ENCODE measurements at regions not wholly inside any gene's neighbourhood (a gene's known extent, or its start where the extent isn't known, plus 50 kb on each side); places are given as distances from the start of the nearest gene placed in this dataset.

DNA sequence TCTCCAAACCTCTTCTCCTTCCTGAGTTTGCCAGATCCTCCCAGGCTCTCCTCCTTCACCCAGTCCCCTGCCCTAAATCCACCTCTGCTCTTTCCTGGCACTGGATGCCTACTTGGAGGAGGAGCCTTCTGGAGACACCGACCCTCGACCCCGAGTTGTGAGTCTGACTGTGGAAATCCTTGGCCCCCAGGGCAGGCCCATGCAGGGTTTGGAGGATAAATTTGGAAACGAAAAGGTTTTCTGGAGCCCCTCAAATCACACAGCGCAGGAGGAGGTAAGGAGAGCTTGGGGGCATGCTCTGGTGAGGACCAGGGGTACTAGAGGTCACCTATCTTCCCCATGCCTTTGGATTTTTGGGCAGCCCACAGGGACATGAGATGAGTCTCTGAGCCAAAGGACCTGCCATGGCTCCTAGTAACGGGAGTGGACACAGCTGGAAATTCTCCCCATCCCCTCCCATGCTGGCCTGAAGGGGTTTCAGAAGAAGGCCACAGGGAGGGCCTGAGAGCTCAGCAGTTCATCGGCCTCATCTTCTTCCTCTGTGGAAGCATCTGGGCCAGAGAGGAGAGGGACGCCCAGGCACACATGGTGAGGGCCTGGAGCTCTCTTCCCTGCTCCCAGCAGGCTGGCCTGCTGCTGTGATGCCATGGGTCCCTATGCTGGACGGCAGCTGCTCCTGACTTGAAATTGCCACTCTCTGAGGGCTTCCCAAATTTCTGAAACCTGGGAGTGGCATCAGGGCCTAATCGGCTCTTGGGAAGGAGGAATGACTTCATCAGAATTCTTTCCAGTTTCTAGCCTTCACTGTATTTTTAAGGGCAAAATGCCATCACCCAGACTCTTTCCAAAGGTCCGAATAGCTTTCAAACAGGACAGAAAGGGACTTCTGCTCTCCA is 68.6 kb upstream of the ITGA11 start:
- POLR2A ChIA-PET (ENCODE audit: unreplicated experiment) = no interaction called here
- Histone ChIP-seq H3K4me3 (no peak overlapping the region), H3K27me3 (ENCODE audit: insufficient read depth, low read depth) (no peaks in the 10 kb centered on the region), H2AFZ (no peak overlapping the region), H3K27ac (no peak overlapping the region), H3K36me3 (ENCODE audit: low read depth) (no peaks in the 10 kb centered on the region), H3K79me2 (ENCODE audit: low read depth) (no peaks in the 10 kb centered on the region), H3K4me1 (replicated peaks; ENCODE audit: insufficient read depth) (no peaks in the 10 kb centered on the region), H3K4me2 (no peak overlapping the region), H3F3A (ENCODE audit: insufficient read depth, low read depth) (no peaks in the 10 kb centered on the region), H3K9me3 (ENCODE audit: insufficient read depth, low read depth) (no peaks in the 10 kb centered on the region), H3K9me2 (ENCODE audit: insufficient read depth) (no peaks in the 10 kb centered on the region), H4K20me1 (ENCODE audit: insufficient read depth) (no peaks in the 10 kb centered on the region)
- TF ChIP-seq CTCF (conservative IDR thresholded peaks at IDR 0.05) (no peak), EZH2 (IDR thresholded peaks at IDR 0.05; ENCODE audit: low read depth) (no peak)
- intact Hi-C loops (cut with micrococcal nuclease; ENCODE audit: unreplicated experiment) = no loop called here
- no peak for DNase-seq
- no TSS peak for BruUV-seq (replicated peaks)
- CTCF ChIA-PET = no interaction called here

- intact Hi-C loops (cut with micrococcal nuclease; ENCODE audit: unreplicated experiment) = no loop called here
- POLR2A ChIA-PET (ENCODE audit: unreplicated experiment) = no interaction called here
- Histone ChIP-seq H2AFZ (no peak overlapping the region), H3K4me3 (no peak overlapping the region), H3K27ac (no peak overlapping the region), H3F3A (ENCODE audit: insufficient read depth, low read depth) (no peaks in the 10 kb centered on the region), H3K9me2 (ENCODE audit: insufficient read depth) (no peaks in the 10 kb centered on the region), H3K4me1 (replicated peaks; ENCODE audit: insufficient read depth) (no peaks in the 10 kb centered on the region), H3K27me3 (ENCODE audit: insufficient read depth, low read depth) (no peaks in the 10 kb centered on the region), H3K79me2 (ENCODE audit: low read depth) (no peaks in the 10 kb centered on the region), H3K4me2 (no peak overlapping the region), H3K36me3 (ENCODE audit: low read depth) (no peaks in the 10 kb centered on the region), H3K9me3 (ENCODE audit: insufficient read depth, low read depth) (no peaks in the 10 kb centered on the region), H4K20me1 (ENCODE audit: insufficient read depth) (no peaks in the 10 kb centered on the region)
- no peak for DNase-seq
- CTCF ChIA-PET = no interaction called here
- BruUV-seq (replicated peaks) = no TSS peak
- no peak for TF ChIP-seq CTCF (conservative IDR thresholded peaks at IDR 0.05)
- TF ChIP-seq EZH2 (IDR thresholded peaks at IDR 0.05; ENCODE audit: low read depth) = no peak
Observed at GRCh38 chr15:68501259-68501591, 69.3 kb upstream of the ITGA11 start.

DNA sequence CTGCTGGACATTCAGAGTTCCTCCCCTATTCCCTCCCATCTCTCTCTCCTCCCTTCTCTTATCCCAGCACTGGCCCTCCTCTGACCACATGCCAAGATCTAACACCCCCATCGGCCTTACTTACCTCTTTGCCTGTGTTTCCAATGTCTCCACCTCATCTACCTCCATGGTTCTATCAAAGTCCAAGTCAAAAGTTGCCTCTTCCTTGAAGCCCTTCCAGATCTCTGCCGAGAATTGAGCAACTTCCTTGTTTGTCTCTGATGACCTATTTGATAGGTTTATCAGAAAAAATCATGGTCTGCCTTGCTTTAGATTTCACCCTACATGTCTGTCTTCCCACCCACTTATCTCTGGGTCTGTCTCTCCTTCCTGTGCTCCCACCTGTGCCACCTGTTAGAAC is 69.7 kb upstream of the ITGA11 start:
- TF ChIP-seq CTCF (conservative IDR thresholded peaks at IDR 0.05) = no peak
- TF ChIP-seq EZH2 (IDR thresholded peaks at IDR 0.05; ENCODE audit: low read depth) = no peak
- Histone ChIP-seq H3K4me3 (no peak overlapping the region), H3K4me2 (no peak overlapping the region), H3K4me1 (replicated peaks; ENCODE audit: insufficient read depth) (no peaks in the 10 kb centered on the region), H3K27ac (no peak overlapping the region), H3K36me3 (ENCODE audit: low read depth) (no peaks in the 10 kb centered on the region), H3K79me2 (ENCODE audit: low read depth) (no peaks in the 10 kb centered on the region), H3K9me2 (ENCODE audit: insufficient read depth) (no peaks in the 10 kb centered on the region), H2AFZ (no peak overlapping the region), H4K20me1 (ENCODE audit: insufficient read depth) (no peaks in the 10 kb centered on the region), H3K9me3 (ENCODE audit: insufficient read depth, low read depth) (no peaks in the 10 kb centered on the region), H3K27me3 (ENCODE audit: insufficient read depth, low read depth) (no peaks in the 10 kb centered on the region), H3F3A (ENCODE audit: insufficient read depth, low read depth) (no peaks in the 10 kb centered on the region)
- intact Hi-C loops (cut with micrococcal nuclease; ENCODE audit: unreplicated experiment) = no loop called here
- ChIA-PET POLR2A (ENCODE audit: unreplicated experiment) (no interaction called here), CTCF (no interaction called here)
- BruUV-seq (replicated peaks) = no TSS peak
- no peak for DNase-seq

Data from PC-9 (cell line).